Upper lobe of left lung (tissue), 6 donors: ENCODE measurements at regions not wholly inside any gene's neighbourhood (a gene's known extent, or its start where the extent isn't known, plus 50 kb on each side); places are given as distances from the start of the nearest gene placed in this dataset.
"Not testable (repeated sequence)": the region's sequence is repeated elsewhere in the genome, so short reads cannot be mapped to it uniquely, and the experiment has no call there.

Experiments used
- ATAC-seq, 2 donors: fragments of 200-7000 bp; cut with Tn5 transposase; one replicate each; pipeline ENCODE4 v1.9.1; 2022; ENCODE audit warnings: mild to moderate bottlenecking in 2 of 2, moderate library complexity in 2 of 2; ENCODE audit not compliant: low FRiP score in 2 of 2
- DNase-seq, 2 donors: peaks; one replicate each; pipeline ENCODE4 v3.0.0-alpha.2; 2019 to 2020
- H3K27ac ChIP-seq, 4 donors: fragments of 200-600 bp; sonication (generic); one replicate each; pipeline ENCODE4 v1.5.1; 2016 to 2019
- H3K27me3 ChIP-seq, 4 donors: fragments of 200-600 bp; sonication (generic); one replicate each; pipeline ENCODE4 v1.5.1; 2017 to 2019
- H3K36me3 ChIP-seq, 4 donors: fragments of 200-600 bp; sonication (generic); one replicate each; pipeline ENCODE4 v1.5.1; 2016 to 2019
- H3K4me1 ChIP-seq, 4 donors: fragments of 200-600 bp; sonication (generic); one replicate each; pipeline ENCODE4 v1.5.1; 2018 to 2019
- H3K4me3 ChIP-seq, 4 donors: fragments of 200-600 bp; sonication (generic); one replicate each; pipeline ENCODE4 v1.5.1; 2017 to 2019; ENCODE audit warnings: mild to moderate bottlenecking in 2 of 4, moderate library complexity in 1 of 4
- H3K9me3 ChIP-seq, 4 donors: fragments of 200-600 bp; sonication (generic); one replicate each; pipeline ENCODE4 v1.5.1; 2018 to 2019
- EP300 ChIP-seq, 4 donors: sonication (generic); formaldehyde crosslinking; IDR thresholded peaks; one replicate each; pipeline ENCODE4 v1.5.1; 2017; ENCODE audit warnings: antibody characterized with exemption in 4 of 4, control low read depth in 2 of 4
- POLR2A ChIP-seq, 4 donors: fragments of 450-650 bp; IDR thresholded peaks; one replicate each; pipeline ENCODE4 v1.5.1; 2016 to 2017; ENCODE audit warnings: antibody characterized with exemption in 4 of 4, mild to moderate bottlenecking in 2 of 4
- POLR2AphosphoS5 ChIP-seq, 2 donors: sonication (generic); formaldehyde crosslinking; IDR thresholded peaks; one replicate each; pipeline ENCODE4 v1.5.1; 2017; ENCODE audit warnings: antibody characterized with exemption in 2 of 2
- WGBS, 2 donors: methylation state at CpG; one replicate each; pipeline ENCODE4 v1.1.5; 2017 to 2018; 5-methylcytosine and 5-hydroxymethylcytosine counted together
- TF ChIP-seq, protein P1 (sequence below), 6 experiments: fragments of 450-650 bp in 4 of 6; fragments of 200-600 bp in 2 of 6; sonication (generic) in 2 of 6; IDR thresholded peaks; one replicate each; pipeline ENCODE4 v1.5.1; 2016 to 2019; ENCODE audit warnings: antibody characterized with exemption in 6 of 6
- donor health status: DM: no; HTN: no; CAD: no; lungs with moderate emphysema.
- donor health status: DM: no; HTN: yes; CAD: no; lungs with severe emphysema.

DNA sequence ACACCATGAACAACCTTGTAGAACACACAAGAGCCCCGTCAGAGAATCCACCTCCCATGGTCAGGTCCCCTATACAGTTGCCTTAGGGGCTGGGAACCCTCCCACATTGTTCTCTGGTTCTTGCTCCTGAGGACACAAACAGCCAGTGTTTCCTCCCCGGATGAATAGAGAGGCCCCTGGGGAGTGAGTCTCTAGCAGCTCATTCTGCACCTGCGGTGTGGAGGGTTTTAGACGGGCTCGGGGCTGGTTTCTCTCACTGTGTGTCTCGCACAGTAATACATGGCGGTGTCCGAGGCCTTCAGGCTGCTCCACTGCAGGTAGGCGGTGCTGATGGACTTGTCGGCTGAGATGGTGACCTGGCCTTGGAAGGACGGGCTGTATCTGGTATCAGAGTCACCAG, 1052.1 kb downstream of the TMEM121 start:
- no peak overlapping the region for H3K27ac ChIP-seq
- H3K4me1 ChIP-seq: no peaks in the 10 kb centered on the region
- H3K9me3 ChIP-seq: no peaks in the 10 kb centered on the region
- H3K27me3 ChIP-seq: no peaks in the 10 kb centered on the region
- no peak for TF ChIP-seq POLR2AphosphoS5 (IDR thresholded peaks at IDR 0.05)
- TF ChIP-seq, protein P1, sequence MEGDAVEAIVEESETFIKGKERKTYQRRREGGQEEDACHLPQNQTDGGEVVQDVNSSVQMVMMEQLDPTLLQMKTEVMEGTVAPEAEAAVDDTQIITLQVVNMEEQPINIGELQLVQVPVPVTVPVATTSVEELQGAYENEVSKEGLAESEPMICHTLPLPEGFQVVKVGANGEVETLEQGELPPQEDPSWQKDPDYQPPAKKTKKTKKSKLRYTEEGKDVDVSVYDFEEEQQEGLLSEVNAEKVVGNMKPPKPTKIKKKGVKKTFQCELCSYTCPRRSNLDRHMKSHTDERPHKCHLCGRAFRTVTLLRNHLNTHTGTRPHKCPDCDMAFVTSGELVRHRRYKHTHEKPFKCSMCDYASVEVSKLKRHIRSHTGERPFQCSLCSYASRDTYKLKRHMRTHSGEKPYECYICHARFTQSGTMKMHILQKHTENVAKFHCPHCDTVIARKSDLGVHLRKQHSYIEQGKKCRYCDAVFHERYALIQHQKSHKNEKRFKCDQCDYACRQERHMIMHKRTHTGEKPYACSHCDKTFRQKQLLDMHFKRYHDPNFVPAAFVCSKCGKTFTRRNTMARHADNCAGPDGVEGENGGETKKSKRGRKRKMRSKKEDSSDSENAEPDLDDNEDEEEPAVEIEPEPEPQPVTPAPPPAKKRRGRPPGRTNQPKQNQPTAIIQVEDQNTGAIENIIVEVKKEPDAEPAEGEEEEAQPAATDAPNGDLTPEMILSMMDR (IDR thresholded peaks at IDR 0.05): no peak
- no peak for TF ChIP-seq EP300 (IDR thresholded peaks at IDR 0.05)
- TF ChIP-seq POLR2A (IDR thresholded peaks at IDR 0.05): no peak
- DNase-seq: no peak
- no peak overlapping the region for H3K4me3 ChIP-seq
- H3K36me3 ChIP-seq: no peaks in the 10 kb centered on the region
- 70 to 78% methylated on average over 9 to 11 of the region's 11 CpGs for WGBS, 2 donors
- ATAC-seq: no peak

DNA sequence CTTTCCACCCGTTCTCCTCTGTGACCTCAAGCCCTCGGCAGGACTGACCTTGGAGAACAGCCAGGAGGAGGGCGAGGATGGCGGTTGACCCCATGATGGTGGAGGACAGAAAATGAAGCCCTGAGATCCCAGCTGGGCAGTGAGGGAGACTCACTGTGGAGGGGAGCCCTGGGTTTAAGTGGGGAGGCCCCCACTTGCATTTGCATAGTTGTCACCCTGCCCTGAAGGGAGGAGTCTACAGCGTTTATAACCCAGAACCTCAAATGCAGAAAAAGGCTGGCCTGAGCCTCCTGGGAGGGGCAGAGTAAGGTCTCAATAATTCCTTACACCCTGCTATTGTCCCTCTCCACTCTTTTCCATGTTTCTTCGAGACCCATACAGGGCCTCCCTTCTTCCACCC, 1052.7 kb downstream of the TMEM121 start:
- no peak for ATAC-seq
- 71 to 76% methylated on average over 6 of the region's 6 CpGs for WGBS, 2 donors
- TF ChIP-seq, protein P1 (IDR thresholded peaks at IDR 0.05): no peak
- TF ChIP-seq POLR2A (IDR thresholded peaks at IDR 0.05) (no peak), POLR2AphosphoS5 (IDR thresholded peaks at IDR 0.05) (no peak), EP300 (IDR thresholded peaks at IDR 0.05) (no peak)
- no peaks in the 10 kb centered on the region for H3K4me1 ChIP-seq
- H3K27ac ChIP-seq: no peak overlapping the region
- H3K9me3 ChIP-seq: no peaks in the 10 kb centered on the region
- no peak overlapping the region for H3K4me3 ChIP-seq
- no peak for DNase-seq
- H3K36me3 ChIP-seq: no peaks in the 10 kb centered on the region
- no peaks in the 10 kb centered on the region for H3K27me3 ChIP-seq

DNA sequence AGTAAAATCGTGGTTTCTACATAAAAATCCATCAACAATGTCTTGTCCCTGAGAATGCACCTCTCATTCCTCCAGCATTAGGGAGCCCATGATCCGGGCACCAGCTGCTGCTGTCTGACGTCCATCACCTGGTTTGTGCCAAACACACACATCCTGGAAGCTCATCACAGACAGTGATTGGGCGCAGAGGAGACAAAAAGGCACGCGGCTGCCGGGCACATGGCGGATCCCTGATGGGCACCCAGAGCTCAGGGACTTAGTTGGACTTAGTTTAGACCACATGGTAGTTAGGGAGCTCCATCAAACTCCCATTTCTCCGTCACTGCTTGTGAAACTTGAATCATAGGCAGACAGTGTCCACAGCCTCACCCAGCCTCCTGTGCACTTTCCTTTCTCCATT, 1059.3 kb downstream of the TMEM121 start:
- H3K4me1 ChIP-seq: no peaks in the 10 kb centered on the region
- no peaks in the 10 kb centered on the region for H3K9me3 ChIP-seq
- no peaks in the 10 kb centered on the region for H3K36me3 ChIP-seq
- WGBS, 2 donors: 67 to 74% methylated on average over 9 of the region's 9 CpGs
- TF ChIP-seq, protein P1 (IDR thresholded peaks at IDR 0.05): no peak
- TF ChIP-seq POLR2AphosphoS5 (IDR thresholded peaks at IDR 0.05) (no peak), POLR2A (IDR thresholded peaks at IDR 0.05) (no peak), EP300 (IDR thresholded peaks at IDR 0.05) (no peak)
- H3K4me3 ChIP-seq: no peak overlapping the region
- H3K27ac ChIP-seq: no peak overlapping the region
- no peak for DNase-seq
- no peaks in the 10 kb centered on the region for H3K27me3 ChIP-seq
- ATAC-seq: no peak

GRCh38 chr14:106586098-106586704, 1059.8 kb downstream of the TMEM121 start:
- Histone ChIP-seq H3K36me3 (no peaks in the 10 kb centered on the region), H3K27ac (no peak overlapping the region), H3K27me3 (no peaks in the 10 kb centered on the region), H3K9me3 (no peaks in the 10 kb centered on the region), H3K4me3 (no peak overlapping the region), H3K4me1 (no peaks in the 10 kb centered on the region)
- peak in 1 of 2 donors; percentile 60 for ATAC-seq
- TF ChIP-seq, protein P1 (IDR thresholded peaks at IDR 0.05): peak in 4 of 6 experiments; percentile 14 to 42 (median 22)
- no peak for TF ChIP-seq EP300 (IDR thresholded peaks at IDR 0.05)
- WGBS, 2 donors: 53 to 56% methylated on average over 8 of the region's 8 CpGs
- DNase-seq: no peak

- not testable (repeated sequence) for H3K9me3 ChIP-seq, H3K4me1 ChIP-seq, H3K27me3 ChIP-seq, ATAC-seq, H3K36me3 ChIP-seq, DNase-seq, H3K27ac ChIP-seq, H3K4me3 ChIP-seq
- WGBS, 2 donors: 84 to 85% methylated on average over 7 of the region's 7 CpGs
Observed at GRCh38 chr14:106591539-106591938, 1065.2 kb downstream of the TMEM121 start.

DNA sequence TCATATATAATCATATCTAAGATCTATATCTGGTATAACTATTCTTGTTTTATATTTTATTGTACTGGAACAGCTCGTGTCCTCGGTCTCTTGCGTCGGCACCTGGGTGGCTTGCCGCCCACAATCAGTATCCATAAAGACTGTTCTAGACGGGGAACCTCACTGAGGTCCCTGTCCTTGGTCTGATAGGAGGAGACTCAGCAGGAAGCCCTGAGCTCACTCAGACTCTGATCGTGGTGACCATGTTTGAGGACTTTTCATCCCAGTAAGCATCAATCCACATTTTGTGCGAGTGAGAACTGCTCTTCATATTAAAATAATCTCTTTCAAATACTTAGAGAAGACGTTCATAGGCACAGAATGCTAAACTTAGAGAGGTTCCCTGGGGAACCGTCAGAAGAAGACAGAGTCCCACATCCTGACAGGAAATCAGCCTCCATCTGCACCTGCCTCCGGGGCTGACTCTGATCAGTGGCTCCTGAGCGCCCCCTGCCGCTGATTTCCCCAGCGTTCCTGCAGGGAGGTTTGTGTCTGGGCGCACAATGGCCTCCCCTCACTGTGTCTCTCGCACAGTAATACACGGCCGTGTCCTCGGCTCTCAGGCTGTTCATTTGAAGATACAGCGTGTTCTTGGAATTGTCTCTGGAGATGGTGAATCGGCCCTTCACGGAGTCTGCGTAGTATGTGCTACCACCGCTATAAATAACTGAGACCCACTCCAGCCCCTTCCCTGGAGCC, 1065.9 kb downstream of the TMEM121 start:
- DNase-seq, H3K27me3 ChIP-seq, H3K4me1 ChIP-seq, H3K27ac ChIP-seq, H3K36me3 ChIP-seq, H3K4me3 ChIP-seq, H3K9me3 ChIP-seq, ATAC-seq: not testable (repeated sequence)
- WGBS, 2 donors: 60 to 81% methylated on average over 11 to 24 of the region's 24 CpGs
